ENCODE measurements at regions not wholly inside any gene's neighbourhood (a gene's known extent, or its start where the extent isn't known, plus 50 kb on each side); places are given as distances from the start of the nearest gene placed in this dataset.

DNA sequence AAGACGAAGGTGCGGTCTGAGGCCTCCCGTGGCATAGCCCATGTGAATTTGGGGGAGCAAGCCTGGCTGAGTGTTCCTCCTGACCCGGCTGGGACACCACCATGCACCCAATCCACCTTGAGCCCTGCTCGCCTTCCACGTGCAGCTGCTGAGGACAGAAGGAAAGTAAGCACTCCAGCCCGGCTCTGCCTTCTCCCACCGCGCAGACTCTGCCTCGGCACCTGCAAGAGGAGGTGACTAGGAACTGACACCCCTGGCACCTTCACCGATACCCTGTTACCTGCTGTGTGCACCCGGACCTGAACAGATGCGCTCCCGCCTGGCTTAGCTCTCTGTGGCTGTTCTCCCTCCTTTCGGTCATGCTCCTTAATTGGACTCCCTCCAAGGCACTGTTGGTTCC is 57.0 kb upstream of the OPN4 start:
- peak in 1 of 2 donors; percentile 79 for DNase-seq (ENCODE audit: extremely low spot score in 2 of 2)
- intact Hi-C loops (cut with DNase I), result no loop called here
- Histone ChIP-seq H3K27me3 (no peaks in the 10 kb centered on the region), H3K4me3 (no peak overlapping the region), H3K4me1 (no peaks in the 10 kb centered on the region), H3K27ac (no peak overlapping the region), H3K9me3 (no peaks in the 10 kb centered on the region), H3K36me3 (no peaks in the 10 kb centered on the region)
- TF ChIP-seq, protein P1, sequence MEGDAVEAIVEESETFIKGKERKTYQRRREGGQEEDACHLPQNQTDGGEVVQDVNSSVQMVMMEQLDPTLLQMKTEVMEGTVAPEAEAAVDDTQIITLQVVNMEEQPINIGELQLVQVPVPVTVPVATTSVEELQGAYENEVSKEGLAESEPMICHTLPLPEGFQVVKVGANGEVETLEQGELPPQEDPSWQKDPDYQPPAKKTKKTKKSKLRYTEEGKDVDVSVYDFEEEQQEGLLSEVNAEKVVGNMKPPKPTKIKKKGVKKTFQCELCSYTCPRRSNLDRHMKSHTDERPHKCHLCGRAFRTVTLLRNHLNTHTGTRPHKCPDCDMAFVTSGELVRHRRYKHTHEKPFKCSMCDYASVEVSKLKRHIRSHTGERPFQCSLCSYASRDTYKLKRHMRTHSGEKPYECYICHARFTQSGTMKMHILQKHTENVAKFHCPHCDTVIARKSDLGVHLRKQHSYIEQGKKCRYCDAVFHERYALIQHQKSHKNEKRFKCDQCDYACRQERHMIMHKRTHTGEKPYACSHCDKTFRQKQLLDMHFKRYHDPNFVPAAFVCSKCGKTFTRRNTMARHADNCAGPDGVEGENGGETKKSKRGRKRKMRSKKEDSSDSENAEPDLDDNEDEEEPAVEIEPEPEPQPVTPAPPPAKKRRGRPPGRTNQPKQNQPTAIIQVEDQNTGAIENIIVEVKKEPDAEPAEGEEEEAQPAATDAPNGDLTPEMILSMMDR (IDR thresholded peaks at IDR 0.05), result no peak
- TF ChIP-seq POLR2A (IDR thresholded peaks at IDR 0.05) (no peak), POLR2AphosphoS5 (IDR thresholded peaks at IDR 0.05; ENCODE audit: insufficient read depth in 1 of 2, low read depth in 1 of 2) (no peak)

DNA sequence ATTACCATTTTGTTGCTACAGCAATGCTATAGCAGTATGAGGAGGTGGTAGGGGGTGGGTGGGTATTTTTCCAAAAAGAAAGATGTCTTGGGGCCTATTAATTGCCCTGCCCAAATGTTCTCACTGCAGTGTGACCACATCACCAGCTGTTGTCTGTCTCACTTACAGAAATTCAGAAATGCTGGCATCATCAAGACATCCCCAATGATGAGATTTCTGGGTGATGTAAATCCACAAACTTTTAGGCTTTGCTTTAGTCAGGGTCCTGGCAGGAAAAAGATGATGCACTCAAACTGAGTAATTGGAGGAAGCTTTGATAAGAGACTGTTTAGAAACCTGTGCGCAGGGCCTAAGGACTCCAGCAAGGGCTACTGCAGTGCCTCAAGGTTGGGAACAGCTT is 56.2 kb upstream of the OPN4 start:
- no peaks in the 10 kb centered on the region for H3K36me3 ChIP-seq
- H3K4me1 ChIP-seq, result no peaks in the 10 kb centered on the region
- no peak overlapping the region for H3K4me3 ChIP-seq
- no peaks in the 10 kb centered on the region for H3K27me3 ChIP-seq
- intact Hi-C loops (cut with DNase I), result no loop called here
- DNase-seq (ENCODE audit: extremely low spot score in 2 of 2), result no peak
- no peak overlapping the region for H3K27ac ChIP-seq
- TF ChIP-seq, protein P1 (IDR thresholded peaks at IDR 0.05), result no peak
- TF ChIP-seq POLR2A (IDR thresholded peaks at IDR 0.05), result no peak
- TF ChIP-seq POLR2AphosphoS5 (IDR thresholded peaks at IDR 0.05; ENCODE audit: insufficient read depth in 1 of 2, low read depth in 1 of 2), result no peak
- no peaks in the 10 kb centered on the region for H3K9me3 ChIP-seq

DNA sequence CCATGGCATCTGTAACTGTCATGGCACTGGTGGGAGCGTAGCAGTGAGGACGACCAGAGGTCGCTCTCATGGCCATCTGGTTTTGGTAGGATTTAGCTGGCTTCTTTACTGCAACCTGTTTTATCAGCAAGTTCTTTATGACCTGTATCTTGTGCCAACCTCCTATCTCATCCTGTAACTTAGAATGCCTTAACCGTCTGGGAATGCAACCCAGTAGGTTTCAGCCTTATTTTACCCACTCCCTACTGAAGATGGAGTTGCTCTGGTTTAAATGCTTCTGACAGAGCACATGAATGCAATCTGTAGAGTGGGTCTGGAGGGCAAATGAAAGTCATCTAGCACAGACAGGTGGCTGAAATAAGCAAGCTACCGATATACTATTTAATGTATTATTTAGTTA is 55.3 kb upstream of the OPN4 start:
- H3K4me1 ChIP-seq, result no peaks in the 10 kb centered on the region
- DNase-seq (ENCODE audit: extremely low spot score in 2 of 2), result peak in 1 of 2 donors; percentile 8
- no peaks in the 10 kb centered on the region for H3K27me3 ChIP-seq
- no peaks in the 10 kb centered on the region for H3K36me3 ChIP-seq
- H3K27ac ChIP-seq, result no peak overlapping the region
- intact Hi-C loops (cut with DNase I), result no loop called here
- no peak overlapping the region for H3K4me3 ChIP-seq
- TF ChIP-seq POLR2A (IDR thresholded peaks at IDR 0.05) (no peak), POLR2AphosphoS5 (IDR thresholded peaks at IDR 0.05; ENCODE audit: insufficient read depth in 1 of 2, low read depth in 1 of 2) (no peak)
- TF ChIP-seq, protein P1 (IDR thresholded peaks at IDR 0.05), result no peak
- H3K9me3 ChIP-seq, result no peaks in the 10 kb centered on the region

DNA sequence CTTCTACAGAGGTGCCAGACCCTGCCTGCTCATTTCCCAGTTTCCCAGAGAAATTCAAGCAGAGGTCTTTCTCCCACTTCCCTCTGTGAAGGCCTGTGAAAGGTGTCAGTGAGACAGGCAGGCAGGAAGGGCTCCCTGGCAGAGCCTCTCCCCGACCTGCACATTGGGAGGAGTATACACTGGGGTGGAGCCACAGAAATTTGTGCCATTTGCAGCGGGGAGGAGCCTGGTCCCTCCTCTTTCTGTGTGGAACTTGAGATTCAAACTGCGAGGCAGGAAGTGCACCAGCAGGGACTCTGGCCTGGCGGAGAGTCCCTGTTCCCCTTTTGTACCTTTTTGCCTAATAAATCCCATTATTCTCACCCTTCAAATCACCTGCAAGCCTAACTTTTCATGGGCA is 54.6 kb upstream of the OPN4 start:
- TF ChIP-seq, protein P1 (IDR thresholded peaks at IDR 0.05), result no peak
- TF ChIP-seq POLR2A (IDR thresholded peaks at IDR 0.05), result no peak
- TF ChIP-seq POLR2AphosphoS5 (IDR thresholded peaks at IDR 0.05; ENCODE audit: insufficient read depth in 1 of 2, low read depth in 1 of 2), result no peak
- DNase-seq (ENCODE audit: extremely low spot score in 2 of 2), result peak in 1 of 2 donors; percentile 47
- Histone ChIP-seq H3K27ac (no peak overlapping the region), H3K4me1 (no peaks in the 10 kb centered on the region), H3K27me3 (no peaks in the 10 kb centered on the region), H3K4me3 (no peak overlapping the region), H3K9me3 (no peaks in the 10 kb centered on the region), H3K36me3 (no peaks in the 10 kb centered on the region)
- intact Hi-C loops (cut with DNase I), result no loop called here

DNA sequence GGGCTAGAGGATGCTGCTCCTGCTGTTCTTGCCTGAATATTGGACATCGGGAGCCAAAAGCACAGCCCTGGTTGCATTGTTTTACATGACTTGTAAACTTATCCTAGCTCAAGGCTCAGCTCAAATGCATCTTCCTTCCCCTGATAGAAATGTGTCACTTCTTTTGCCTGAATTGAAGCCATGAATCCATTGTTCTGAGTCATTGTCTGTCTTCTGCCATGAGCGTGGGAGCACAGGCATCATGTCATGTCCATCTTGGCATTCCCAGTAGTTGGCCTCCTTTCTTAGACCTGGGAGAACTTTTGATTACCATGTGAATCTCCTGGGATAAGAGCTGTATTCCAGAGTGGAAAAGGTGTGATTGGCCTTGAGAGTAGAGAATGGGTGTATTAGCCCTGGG is 54.1 kb upstream of the OPN4 start:
- peak in 1 of 2 donors; percentile 20 for DNase-seq (ENCODE audit: extremely low spot score in 2 of 2)
- Histone ChIP-seq H3K4me1 (no peaks in the 10 kb centered on the region), H3K36me3 (no peaks in the 10 kb centered on the region), H3K27me3 (no peaks in the 10 kb centered on the region), H3K27ac (no peak overlapping the region), H3K4me3 (no peak overlapping the region), H3K9me3 (no peaks in the 10 kb centered on the region)
- TF ChIP-seq POLR2A (IDR thresholded peaks at IDR 0.05) (no peak), POLR2AphosphoS5 (IDR thresholded peaks at IDR 0.05; ENCODE audit: insufficient read depth in 1 of 2, low read depth in 1 of 2) (no peak)
- TF ChIP-seq, protein P1 (IDR thresholded peaks at IDR 0.05), result no peak
- intact Hi-C loops (cut with DNase I), result no loop called here
